Muscle layer of colon (tissue), 2 donors: ENCODE measurements at regions not wholly inside any gene's neighbourhood (a gene's known extent, or its start where the extent isn't known, plus 50 kb on each side); places are given as distances from the start of the nearest gene placed in this dataset.

Experiments used
- H3K27ac ChIP-seq: one replicate; pipeline ENCODE4 v1.7.0; 2013; ENCODE audit warnings: low read depth, mild to moderate bottlenecking, low read length, moderate library complexity
- H3K27me3 ChIP-seq, 2 donors: one replicate each; pipeline ENCODE4 v1.7.0; 2013; ENCODE audit warnings: low read length in 2 of 2, mild to moderate bottlenecking in 2 of 2; ENCODE audit not compliant: insufficient read depth in 2 of 2, control insufficient read depth in 1 of 2
- H3K36me3 ChIP-seq: one replicate; pipeline ENCODE4 v1.7.0; 2013; ENCODE audit warnings: mild to moderate bottlenecking, low read length; ENCODE audit not compliant: insufficient read depth
- H3K4me1 ChIP-seq: one replicate; pipeline ENCODE4 v1.7.0; 2013; ENCODE audit warnings: mild to moderate bottlenecking, low read length; ENCODE audit not compliant: insufficient read depth
- H3K4me3 ChIP-seq, 2 donors: one replicate each; pipeline ENCODE4 v1.7.0; 2013; ENCODE audit warnings: low read length in 2 of 2, low read depth in 1 of 2, mild to moderate bottlenecking in 1 of 2, moderate library complexity in 1 of 2
- H3K9ac ChIP-seq: one replicate; pipeline ENCODE4 v1.7.0; 2013; ENCODE audit warnings: low read length
- H3K9me3 ChIP-seq: one replicate; pipeline ENCODE4 v1.7.0; 2013; ENCODE audit warnings: mild to moderate bottlenecking, low read length
- donor health status: abdominal sarcoma.
- donor health status: Adenocarcinoma of cecum.

DNA sequence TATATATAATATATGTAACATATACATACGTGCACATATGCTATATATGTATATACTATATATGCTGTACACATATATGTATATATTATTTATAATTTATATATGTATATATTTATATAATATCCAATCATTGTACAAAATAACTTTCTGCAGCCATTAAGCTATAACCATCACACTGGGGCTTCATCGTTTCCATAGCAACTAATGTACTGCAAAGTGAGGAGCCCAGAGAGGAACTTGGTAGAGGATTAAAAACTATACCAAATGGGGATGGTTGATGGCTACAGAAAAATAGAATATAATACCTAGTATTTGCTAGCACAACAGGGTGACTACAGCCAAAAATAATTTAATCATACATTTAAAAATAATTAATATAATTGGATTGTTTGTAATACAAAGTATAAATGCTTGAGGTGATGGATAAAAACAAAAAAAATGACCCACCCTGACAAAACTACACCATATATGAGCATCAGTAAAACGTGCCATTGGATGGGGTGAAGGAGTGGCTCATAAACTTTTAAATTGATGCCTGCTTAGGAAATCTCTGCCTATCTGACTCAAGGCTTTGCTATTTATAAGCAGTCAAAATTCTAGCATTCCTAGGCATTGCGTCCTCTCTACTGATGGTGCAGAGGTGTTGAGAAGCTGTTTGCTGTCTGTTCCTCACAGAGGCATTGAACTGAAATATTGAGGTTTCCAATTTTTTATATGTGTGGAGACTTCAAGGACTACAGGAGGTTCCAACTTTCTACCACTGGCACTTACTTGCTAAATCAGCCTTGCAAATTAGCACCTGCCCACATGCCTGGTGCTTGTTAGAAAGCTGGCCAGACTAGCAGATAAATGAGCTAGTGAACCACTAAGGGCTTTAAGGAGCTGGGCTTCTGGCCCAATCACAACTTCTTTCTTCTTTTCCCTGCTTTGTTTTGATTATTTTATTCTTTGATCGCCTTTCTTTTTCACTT is 190.1 kb downstream of the SCP2D1 start:
- no peak overlapping the region for H3K4me3 ChIP-seq
- no peak overlapping the region for H3K9ac ChIP-seq
- H3K9me3 ChIP-seq: no peaks in the 10 kb centered on the region
- H3K4me1 ChIP-seq: no peaks in the 10 kb centered on the region
- no peak overlapping the region for H3K27ac ChIP-seq
- H3K27me3 ChIP-seq: no peaks in the 10 kb centered on the region
- no peaks in the 10 kb centered on the region for H3K36me3 ChIP-seq

DNA sequence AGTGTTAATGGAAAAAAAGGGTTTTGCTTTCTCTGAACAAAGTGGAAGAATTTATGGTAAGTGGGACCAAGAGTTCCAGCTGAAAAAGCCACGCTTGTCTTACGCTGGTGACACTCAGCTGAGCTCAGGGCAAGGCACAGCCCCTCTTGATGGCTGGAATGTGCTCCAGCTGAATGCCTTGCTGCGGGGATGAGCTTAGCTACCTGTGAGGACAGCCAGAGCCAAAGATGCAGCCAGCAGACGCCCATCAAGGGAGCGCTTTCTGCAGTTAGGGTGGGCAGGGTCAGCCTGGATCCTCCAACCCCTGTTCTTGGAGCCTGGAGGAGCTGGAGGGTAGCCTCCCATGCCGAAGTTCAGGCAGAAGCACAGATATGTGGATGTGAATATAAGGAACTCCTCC is 191.4 kb downstream of the SCP2D1 start:
- Histone ChIP-seq H3K9ac (no peak overlapping the region), H3K36me3 (no peaks in the 10 kb centered on the region), H3K4me3 (no peak overlapping the region), H3K27me3 (no peaks in the 10 kb centered on the region), H3K4me1 (no peaks in the 10 kb centered on the region), H3K9me3 (no peaks in the 10 kb centered on the region), H3K27ac (no peak overlapping the region)

DNA sequence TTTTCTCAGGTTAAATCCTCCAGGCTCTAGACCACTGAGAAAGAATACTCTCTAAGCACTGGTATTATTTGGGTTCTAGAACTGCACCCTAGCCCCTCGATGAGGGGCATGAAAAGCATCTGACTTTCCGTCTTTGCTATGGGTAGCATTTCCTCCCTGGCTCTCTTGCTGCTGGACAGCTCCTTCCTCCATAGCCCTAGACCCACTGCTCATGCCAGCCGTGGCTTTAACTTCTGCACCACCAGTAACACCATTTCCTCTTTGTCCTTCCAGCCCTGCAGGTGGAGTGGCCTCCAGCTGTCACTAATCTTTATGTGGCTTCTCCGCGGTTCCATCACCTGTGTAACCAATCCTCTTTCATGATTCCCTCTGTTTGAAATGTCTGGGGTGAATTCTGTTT is 194.9 kb downstream of the SCP2D1 start:
- Histone ChIP-seq H3K4me1 (peaks cover 11% of the 10 kb centered on the region), H3K27ac (no peak overlapping the region), H3K36me3 (no peaks in the 10 kb centered on the region), H3K27me3 (no peaks in the 10 kb centered on the region), H3K9me3 (no peaks in the 10 kb centered on the region), H3K9ac (no peak overlapping the region), H3K4me3 (no peak overlapping the region)

DNA sequence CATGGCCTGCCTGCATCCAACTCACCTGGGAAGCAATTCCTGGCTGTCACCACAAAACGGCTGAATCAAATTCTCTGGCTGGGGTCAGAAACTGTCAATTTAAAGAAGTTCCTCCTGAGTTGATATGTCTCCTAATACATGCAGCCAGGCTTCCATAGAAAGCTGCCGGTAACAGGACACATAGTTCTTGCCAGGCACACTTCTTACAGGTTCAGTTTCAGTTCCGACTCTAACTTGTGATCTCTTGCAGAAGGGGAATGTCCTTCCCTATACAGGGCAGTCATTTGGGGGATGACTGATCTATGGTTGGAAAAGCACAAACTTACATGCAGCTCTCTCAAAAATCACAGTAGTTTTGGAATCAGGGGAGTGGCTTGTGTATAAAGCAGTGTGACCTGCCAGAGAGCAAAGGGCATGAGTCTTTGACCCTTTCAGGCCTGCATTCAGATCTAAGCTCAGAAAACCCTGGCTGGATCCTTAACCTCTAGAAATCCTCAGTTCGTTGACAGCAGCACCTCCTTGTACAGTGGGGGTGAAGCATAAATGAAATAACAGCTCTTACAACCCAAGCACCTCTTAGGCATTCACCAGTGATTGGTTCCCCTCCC is 195.6 kb downstream of the SCP2D1 start:
- Histone ChIP-seq H3K9ac (no peak overlapping the region), H3K36me3 (no peaks in the 10 kb centered on the region), H3K27me3 (no peaks in the 10 kb centered on the region), H3K9me3 (no peaks in the 10 kb centered on the region), H3K4me3 (no peak overlapping the region), H3K4me1 (peaks cover 11% of the 10 kb centered on the region), H3K27ac (no peak overlapping the region)

DNA sequence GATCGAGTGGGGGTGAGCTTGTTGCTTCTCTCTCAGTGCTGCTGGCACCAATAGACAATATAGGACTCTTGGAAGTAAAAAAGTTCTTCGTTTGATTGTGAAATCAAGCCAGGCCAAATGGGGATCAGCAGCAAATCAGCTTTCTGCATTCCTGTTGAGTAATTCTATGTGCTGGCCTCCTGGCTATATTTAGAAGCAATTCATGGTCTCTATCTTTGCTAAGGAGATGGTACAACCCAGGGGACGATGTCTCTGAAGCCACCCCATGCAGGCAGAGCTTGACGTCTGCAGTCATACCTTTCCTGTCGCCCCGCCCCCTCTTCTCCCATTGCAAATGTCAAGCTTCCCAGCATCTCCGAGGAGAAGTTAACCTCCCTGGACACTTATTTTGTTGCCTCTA is 199.1 kb downstream of the SCP2D1 start:
- Histone ChIP-seq H3K9me3 (no peaks in the 10 kb centered on the region), H3K27me3 (no peaks in the 10 kb centered on the region), H3K27ac (no peak overlapping the region), H3K36me3 (no peaks in the 10 kb centered on the region), H3K4me3 (no peak overlapping the region), H3K9ac (no peak overlapping the region), H3K4me1 (peaks cover 11% of the 10 kb centered on the region)

DNA sequence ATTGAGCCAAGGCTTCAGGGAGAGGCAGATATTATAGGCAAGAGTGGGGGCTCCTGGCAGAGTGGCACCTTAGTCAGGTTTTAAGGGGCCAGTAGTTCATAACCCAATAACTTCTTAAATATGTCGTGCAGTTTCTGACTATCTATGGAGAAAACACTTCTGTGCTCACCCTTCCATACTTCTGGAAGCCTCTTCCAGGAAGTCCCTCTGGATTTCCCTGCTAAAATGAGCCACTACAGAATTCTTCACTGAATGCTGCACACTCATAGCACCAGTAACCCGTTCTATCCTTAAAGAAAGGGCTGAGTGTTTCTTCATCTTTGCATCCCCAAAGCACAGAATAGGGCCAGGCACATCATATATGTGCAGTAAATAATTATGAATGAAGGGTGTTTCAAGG is 198.5 kb upstream of the SLC24A3 start:
- Histone ChIP-seq H3K4me3 (no peak overlapping the region), H3K9ac (no peak overlapping the region), H3K9me3 (no peaks in the 10 kb centered on the region), H3K36me3 (no peaks in the 10 kb centered on the region), H3K27me3 (no peaks in the 10 kb centered on the region), H3K27ac (no peak overlapping the region), H3K4me1 (peaks cover 11% of the 10 kb centered on the region)

DNA sequence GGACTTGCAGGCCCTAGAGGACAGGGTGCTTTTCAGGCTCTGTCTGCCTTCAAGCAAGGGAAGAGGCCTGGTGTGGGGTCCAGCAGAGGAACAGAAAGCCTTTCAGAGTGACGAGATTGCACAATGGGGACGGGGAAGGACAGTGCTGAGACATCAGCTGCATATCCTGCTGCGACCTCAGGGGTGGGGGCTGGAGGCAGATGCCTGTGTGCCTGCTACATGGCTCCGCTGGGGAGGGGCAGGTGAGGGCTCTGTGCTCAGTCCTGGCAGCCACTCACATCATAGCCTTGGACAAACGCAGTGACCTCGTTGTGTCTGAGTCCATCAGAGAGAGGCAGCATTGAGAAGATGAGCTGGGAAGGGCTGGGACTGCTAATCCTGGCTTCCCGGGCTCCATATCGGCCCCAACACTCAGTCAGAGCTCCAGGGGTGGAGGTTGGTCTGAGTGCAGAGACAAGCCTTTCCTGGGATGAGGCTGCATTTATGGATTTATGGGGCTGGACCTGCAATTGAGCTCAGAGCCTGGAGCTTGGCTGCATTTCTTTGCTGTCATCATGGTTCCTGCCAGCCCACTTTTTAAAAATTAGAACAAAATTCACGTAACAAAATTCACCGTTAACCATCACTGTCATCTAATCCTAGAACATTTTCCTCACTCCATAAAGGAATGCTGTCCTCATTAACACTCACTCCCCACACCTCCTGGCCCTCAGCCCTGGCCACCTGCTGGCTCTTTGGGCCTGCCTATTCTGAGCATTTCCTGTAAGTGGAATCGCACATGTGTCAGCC is 196.9 kb upstream of the SLC24A3 start:
- peaks cover 11% of the 10 kb centered on the region for H3K4me1 ChIP-seq
- H3K27ac ChIP-seq: peak overlapping the region; percentile 12
- H3K4me3 ChIP-seq: no peak overlapping the region
- H3K36me3 ChIP-seq: no peaks in the 10 kb centered on the region
- H3K9me3 ChIP-seq: no peaks in the 10 kb centered on the region
- no peaks in the 10 kb centered on the region for H3K27me3 ChIP-seq
- H3K9ac ChIP-seq: no peak overlapping the region

DNA sequence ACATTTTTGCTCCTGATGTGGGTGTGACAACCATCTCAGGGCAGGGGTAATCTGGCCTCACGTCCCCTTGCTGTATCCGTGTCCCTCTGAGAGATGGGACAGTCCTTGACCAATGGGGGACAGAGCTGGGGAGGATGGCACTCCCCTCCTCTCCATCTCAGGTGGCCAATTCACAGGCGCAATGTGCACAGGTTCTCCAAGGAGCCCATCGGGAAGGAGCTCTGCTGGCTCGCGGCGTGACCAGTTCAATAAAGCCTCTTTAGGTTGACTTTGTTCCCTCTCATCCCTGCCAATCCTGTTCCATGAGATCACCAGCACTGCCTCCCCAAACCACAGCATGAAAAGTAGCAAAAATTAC is 196.3 kb upstream of the SLC24A3 start:
- no peak overlapping the region for H3K9ac ChIP-seq
- no peak overlapping the region for H3K4me3 ChIP-seq
- H3K36me3 ChIP-seq: no peaks in the 10 kb centered on the region
- peaks cover 11% of the 10 kb centered on the region for H3K4me1 ChIP-seq
- no peaks in the 10 kb centered on the region for H3K9me3 ChIP-seq
- H3K27me3 ChIP-seq: no peaks in the 10 kb centered on the region
- H3K27ac ChIP-seq: peak overlapping the region; percentile 12

DNA sequence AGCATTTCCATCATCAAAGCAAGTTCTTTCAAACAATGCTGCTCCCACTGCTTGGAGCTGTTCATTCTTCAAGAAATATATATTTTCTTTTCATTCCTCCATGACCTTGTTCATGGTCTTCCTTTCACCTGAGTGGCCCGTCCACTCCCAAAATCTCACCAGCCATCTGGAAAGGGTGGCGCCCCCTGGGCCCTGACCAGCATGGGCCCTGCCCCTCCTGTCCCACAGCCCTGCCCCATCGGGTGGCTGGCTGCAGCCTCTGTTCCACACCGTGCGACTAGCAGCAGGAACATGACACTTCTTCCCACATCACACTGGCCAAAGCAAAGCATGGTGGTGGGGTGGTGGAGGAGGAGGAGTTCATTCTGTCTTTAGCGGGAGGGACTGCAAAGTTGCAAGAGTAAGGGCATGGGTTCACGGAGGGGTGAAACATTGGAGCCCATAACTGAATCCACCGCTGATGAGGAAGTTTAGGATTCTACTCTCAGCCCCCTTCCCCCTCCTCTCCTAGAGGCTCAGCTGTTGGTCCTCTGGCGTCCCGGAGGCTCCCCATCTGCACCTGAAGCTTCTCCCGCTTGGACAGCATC is 195.2 kb upstream of the SLC24A3 start:
- H3K36me3 ChIP-seq: no peaks in the 10 kb centered on the region
- no peak overlapping the region for H3K27ac ChIP-seq
- no peaks in the 10 kb centered on the region for H3K27me3 ChIP-seq
- H3K4me1 ChIP-seq: peaks cover 11% of the 10 kb centered on the region
- no peak overlapping the region for H3K4me3 ChIP-seq
- H3K9me3 ChIP-seq: no peaks in the 10 kb centered on the region
- no peak overlapping the region for H3K9ac ChIP-seq

DNA sequence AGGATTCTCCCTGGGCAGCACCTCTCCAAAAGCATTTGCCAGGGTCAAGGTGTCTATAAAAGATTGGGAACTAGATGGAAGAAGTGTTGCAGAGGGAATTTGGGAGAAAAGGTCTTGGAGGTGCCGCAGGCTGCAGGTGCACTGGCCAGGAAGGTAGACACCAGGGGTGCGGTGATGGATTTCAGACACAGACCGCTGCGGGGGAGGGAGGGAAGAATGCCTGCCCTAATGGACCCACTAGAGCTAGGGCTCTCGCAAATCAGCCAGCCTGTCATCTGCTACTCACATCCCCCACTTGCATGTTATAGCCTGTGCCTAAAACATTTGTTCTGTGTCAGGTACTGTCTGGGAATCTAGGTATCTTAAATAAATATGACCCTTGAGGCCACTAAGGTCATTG is 193.6 kb upstream of the SLC24A3 start:
- H3K27me3 ChIP-seq: no peaks in the 10 kb centered on the region
- no peak overlapping the region for H3K27ac ChIP-seq
- no peaks in the 10 kb centered on the region for H3K36me3 ChIP-seq
- H3K9ac ChIP-seq: no peak overlapping the region
- no peaks in the 10 kb centered on the region for H3K9me3 ChIP-seq
- H3K4me1 ChIP-seq: no peaks in the 10 kb centered on the region
- no peak overlapping the region for H3K4me3 ChIP-seq

DNA sequence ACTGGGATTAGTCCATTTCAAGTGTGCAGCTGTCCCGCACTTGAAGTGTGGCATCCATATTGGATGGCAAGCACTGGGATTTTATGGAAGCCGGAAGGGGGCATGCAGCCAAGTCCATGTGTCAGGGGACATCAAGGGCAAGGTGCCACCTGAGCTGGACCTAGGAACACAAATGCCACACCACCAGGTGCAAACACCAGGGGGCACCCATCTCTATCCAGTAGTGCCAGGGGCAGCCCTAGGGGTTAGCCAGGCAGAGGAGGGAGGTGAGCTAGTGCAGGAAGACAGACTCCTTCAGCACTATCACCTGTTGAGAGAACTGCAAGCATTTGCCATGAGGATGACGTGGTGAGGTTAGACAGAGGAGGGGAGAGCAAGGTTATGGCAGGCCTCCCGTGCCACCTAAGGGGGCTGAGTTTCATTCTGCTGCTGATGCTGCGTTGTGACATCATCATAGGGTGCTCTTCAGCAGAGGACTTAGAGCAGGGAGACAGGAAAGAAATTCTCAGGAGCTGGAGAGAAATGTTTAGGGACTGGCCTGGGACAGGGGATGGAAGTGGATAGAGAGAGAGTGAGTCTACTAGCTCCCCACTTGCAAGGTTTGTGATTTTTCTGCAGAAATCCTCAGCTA is 192.6 kb upstream of the SLC24A3 start:
- Histone ChIP-seq H3K4me1 (no peaks in the 10 kb centered on the region), H3K27me3 (no peaks in the 10 kb centered on the region), H3K27ac (no peak overlapping the region), H3K36me3 (no peaks in the 10 kb centered on the region), H3K9ac (no peak overlapping the region), H3K9me3 (no peaks in the 10 kb centered on the region), H3K4me3 (no peak overlapping the region)
